NCI-H128 (cell line): ENCODE measurements at regions not wholly inside any gene's neighbourhood (a gene's known extent, or its start where the extent isn't known, plus 50 kb on each side); places are given as distances from the start of the nearest gene placed in this dataset.
"Not testable (repeated sequence)": the region's sequence is repeated elsewhere in the genome, so short reads cannot be mapped to it uniquely, and the experiment has no call there.

Source experiments
- DNase-seq: peaks from one replicate; lab custom pipeline; 2025; ENCODE audit not compliant: unreplicated experiment; lab: John Stamatoyannopoulos, UW

DNA sequence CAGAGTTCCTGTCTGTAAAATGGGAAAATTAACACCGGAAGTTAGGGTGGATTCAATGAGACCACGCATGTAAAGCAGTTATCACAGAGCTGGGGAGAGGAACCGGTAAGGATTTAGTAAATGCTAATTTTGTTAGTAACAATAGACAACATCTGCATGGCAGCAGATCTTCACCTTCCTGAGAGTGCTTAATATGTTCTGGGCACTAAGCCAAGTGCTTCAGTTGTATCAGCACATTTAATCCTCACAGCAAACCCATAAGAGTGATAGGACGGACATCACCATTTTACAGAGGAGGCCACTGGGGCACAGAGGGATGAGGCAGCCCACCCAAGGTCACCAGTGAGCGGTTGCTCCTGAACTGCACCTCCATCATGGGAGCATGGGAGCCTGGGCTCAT lies 189.4 kb downstream of the WNT5A start:
- no peak for DNase-seq

DNA sequence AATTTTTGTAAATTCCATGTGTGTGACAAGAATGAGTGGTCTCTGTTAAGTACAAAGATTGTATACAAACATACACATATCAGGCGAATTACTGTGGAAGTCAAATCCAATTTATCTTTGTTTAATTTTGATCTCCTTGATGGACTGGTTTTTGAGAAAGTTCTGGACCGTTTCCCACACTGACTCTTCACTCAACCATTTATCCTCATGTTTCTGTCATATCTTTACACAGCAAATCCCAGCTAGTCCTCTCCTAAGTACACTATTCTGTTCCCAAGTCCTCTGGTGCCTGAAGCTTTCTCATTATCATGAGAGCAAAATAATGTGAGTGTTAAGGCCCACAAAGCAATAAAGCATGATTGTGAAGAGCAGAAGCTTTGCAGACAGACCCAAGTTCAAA lies 189.9 kb downstream of the WNT5A start:
- DNase-seq, result no peak

DNA sequence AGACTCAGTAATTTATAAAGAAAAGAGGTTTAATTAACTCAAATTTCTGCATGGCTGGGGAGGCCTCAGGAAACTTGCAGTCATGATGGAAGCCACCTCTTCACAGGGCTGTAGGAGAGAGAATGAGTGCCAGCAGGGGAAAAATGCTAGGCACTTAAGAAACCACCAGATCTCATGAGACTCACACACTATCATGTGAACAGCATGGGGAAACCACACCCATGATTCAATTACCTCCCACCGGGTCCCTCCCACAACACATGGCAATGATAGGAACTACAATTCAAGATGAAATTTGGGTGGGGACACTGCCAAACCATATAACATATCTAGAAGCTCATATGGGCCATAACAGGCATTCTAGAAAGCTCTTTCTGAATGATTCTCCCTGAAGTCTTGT lies 190.3 kb downstream of the WNT5A start:
- no peak for DNase-seq

DNA sequence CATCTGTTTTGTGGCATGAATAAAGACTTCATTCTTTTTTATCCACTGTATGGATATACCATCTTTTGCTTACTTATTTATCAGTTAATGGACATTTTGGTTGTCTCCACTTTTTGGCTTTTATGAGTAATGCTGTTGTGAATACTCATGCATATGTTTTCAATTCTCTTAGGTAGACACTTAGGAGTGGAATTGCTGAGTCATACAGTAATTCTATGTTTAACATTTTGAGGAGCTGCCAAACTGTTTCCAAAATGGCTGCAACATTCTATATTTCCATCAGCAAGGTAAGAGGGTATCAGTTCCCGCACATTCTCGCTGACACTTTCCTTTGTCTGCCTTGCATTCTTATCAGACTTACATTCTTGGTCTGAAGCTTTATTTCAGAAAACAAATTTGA lies 191.1 kb downstream of the WNT5A start:
- DNase-seq, result no peak

DNA sequence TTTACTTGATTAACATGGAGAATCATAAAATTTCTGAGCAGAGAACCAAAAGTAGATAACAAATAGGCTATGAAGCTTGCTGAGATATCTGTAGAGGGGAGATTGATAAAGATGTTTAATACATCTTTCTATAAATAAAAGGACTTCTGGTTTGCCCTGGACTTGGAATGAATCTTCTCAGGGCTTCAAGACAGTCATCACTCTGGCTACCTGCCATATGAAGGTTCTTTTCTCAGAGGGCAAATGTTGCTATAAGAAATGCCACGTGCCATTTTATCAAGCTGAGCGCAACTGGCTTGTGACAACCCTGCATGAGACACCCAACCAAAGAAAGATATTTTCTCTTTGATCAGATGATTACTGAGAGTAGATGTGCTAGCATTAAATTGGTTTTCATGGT lies 192.5 kb downstream of the WNT5A start:
- DNase-seq, result no peak

DNA sequence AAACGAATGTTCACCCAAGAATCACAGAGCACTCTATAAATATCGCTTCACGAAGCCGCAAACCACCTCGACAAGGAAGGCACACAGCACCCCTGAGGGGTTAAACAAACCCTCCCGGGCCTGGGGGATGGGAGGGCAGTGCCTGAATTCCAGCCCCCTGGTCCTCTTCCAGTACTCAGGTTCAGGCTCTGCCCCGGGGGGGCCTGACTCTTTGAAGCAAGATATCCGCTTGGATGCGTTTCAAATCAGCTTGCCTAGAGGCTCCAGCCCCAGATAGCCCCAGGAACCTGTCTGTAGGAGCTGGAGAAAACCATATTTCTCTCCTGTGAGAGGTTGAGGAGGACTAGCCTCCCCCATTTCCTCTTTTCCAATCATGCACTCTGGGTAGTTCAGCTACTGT lies 194.7 kb downstream of the WNT5A start:
- no peak for DNase-seq

DNA sequence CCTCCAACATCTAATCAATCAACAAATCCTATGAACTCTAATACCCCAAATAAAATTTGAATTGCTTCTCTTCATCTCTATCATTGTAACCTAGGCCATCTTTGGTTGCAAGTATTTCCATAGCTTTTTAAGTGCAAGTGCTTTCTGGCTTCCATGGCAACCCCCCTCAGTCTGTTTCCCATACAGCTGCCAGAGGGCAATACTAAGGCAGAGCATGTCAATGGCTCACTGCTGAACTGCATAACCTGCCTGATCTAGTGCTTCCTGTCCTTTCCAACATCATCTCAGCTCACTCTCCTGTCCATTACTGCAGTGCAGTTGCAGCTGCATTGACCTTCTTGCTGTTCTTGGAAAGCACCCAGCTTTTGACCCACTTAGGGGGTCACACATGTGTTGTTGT lies 198.4 kb downstream of the WNT5A start:
- DNase-seq, result no peak

DNA sequence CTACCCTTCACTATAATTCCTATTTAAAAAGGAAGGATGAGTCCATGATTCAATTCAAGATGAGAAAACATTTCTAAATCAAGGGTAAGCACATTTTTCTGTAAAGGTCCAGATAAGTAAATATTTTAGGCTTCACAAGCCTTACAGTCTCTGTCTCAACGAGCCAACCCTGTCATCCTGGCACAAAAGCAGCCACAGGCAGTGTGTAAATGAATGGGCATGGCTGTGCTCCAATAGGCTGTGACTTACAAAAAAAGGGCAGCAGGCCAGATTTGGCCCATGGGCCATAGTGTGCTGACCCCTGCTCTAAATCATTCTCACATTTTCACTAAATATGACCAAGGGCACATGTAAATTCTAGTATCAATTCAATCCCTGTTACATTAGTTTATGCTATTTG lies 200.4 kb downstream of the WNT5A start:
- DNase-seq, result no peak

DNA sequence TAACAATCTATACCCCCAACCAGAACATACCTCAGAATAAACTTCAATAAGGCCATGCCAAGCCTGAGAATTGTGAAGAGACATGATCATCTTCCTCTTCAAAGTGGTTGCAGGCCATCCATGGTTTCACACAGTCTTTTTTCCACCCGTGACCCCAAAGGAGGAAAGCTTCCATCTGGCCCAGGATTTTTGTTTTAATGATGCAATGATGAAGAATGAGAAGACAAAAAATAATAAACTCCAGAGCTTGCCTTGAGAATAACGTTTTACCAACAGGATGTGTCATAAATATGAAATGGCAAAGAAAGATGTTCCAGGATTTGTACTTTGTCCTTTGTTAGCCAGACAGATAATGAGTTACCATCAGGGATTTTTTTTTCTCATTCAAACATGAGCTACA lies 201.9 kb downstream of the WNT5A start:
- DNase-seq, result no peak

DNA sequence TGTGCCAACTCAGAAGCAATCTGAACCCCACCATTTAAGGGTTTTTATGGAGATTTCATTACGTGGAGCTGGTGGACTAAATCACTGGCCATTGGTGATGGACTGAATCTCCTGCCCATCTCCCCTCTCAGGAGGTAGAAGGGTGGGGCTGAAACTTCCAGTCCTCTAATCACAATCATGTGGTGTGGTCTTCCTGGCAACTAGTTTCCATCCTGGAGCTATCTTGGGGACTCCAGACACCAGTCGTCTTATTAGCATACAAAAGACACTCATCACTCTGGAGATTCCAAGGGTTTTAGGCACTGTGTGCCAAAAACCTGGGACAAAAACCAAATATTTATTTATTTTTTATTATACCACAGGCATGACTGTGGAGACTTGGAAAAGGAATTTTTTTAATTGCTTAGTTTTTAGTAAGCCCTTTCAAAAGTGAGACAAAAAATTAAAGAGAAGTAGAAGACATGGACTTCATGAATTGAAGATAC lies 203.6 kb downstream of the WNT5A start:
- no peak for DNase-seq

DNA sequence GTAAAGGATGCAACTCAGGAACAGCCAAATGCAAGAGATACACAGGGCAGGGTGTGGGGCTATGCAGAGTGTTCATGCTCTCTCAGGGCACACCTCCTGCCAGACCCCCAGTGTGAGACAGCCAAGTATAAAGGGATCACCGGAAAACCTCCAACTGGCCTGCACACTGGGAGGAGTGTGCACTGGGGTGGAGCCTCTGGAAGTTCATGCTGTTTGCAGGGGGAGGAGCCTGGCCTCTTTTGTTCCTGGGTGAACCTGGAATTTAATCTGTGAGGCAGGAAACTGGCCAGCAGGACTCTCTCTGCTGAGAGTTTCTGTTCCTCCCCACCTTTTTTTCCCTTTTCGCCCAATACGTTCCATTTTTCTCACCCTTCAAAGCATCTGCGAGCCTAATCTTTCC lies 204.1 kb downstream of the WNT5A start:
- no peak for DNase-seq

DNA sequence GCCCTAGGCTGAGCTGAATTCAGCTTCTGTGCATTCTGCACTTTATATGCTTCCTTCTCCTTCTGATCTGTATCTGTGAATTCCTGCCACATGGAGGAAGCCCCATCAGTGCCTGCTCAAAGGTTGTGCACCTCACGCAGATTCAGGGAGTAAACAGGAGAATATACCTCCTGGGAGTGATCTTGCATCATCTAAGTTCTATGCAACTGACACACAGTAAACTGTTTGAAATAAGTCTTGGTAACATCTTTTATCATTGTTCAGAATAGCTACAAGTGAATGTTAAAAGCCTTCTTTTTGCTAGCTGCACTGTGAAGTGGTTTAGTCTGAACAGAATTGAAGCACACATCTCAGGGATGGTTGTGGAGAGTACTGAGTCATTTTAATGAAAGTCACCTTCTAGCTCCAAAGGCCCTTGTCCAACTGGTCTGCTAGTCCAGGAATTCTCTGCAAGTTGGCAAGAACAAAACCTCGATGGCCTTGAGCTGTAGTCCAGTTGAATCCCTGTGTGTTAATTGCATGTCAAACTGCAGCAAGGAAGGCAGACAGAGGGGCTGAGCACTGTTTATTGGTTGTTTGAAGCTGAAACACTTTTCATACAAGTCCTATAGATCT lies 215.0 kb downstream of the WNT5A start:
- no peak for DNase-seq

DNA sequence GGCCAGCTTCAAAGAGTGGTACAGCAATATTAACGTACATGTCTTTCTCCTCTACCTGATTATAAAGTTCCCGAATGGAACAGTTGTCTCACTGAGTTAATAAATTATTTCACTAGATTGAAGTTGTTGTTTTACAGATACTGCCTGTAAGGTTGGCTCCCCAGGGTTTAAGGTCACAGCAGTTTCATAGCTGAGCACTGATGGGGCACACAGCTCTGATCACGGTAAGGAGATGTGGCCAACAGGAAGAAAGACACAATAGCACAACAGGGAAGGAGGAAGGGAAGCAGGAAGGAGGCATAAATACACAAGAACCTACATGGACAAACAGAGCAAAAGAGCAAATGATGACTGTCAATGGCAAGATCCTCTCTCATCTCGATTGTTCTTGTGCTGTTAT lies 215.6 kb downstream of the WNT5A start:
- no peak for DNase-seq

DNA sequence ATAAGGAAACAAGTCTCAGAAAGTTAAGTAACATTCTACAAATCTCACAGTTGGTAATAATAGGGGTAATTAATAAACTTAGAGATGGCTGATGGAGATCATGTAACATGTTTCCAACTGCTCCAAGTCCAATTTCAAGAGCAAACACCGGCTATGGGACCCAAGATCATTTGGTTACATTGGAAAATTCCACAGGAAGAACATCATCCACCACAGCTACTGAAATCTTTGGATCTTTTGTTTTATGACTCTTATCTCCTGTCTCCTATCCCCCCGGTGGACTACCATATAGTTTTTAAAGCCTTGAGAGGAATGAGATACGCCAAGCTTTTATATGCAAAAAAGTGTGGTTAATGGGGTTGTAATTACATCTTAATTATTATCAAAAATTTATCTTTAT lies 216.1 kb downstream of the WNT5A start:
- DNase-seq, result no peak

DNA sequence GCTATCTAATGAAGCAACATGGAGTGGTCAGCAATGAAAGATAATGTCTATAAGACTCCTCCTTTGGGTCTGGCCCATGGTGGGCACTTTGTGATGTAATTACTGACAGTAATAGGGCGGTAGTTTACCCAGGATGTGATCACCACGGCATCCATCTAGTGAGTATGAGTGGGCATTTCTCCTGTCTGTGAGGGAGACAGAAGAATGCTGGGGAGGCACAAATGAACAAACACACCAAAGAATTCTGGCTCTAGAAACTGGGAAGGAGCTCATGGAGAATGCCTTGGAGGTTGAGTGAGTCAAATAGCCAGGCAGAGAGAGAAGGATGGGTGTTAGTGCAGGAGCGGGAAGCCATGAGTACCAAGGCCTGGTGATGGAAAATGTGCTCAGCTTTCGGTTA lies 217.5 kb downstream of the WNT5A start:
- no peak for DNase-seq

DNA sequence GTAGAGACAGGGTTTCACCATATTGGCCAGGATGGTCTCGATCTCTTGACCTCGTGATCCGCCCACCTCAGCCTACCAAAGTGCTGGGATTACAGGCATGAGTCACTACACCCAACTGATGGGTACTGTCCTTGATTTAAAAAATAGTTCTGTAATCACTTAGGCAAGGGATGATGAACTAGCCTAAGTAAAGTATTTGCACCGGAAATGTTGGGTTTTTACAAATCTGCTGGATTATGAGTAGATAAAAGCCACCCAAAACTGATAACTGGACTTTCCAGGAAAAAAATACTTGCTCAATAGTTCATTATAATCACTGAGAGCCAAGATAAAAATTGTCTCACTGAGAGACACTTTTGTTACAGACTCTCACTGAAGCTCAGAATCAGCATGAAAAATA lies 218.0 kb downstream of the WNT5A start:
- no peak for DNase-seq

DNA sequence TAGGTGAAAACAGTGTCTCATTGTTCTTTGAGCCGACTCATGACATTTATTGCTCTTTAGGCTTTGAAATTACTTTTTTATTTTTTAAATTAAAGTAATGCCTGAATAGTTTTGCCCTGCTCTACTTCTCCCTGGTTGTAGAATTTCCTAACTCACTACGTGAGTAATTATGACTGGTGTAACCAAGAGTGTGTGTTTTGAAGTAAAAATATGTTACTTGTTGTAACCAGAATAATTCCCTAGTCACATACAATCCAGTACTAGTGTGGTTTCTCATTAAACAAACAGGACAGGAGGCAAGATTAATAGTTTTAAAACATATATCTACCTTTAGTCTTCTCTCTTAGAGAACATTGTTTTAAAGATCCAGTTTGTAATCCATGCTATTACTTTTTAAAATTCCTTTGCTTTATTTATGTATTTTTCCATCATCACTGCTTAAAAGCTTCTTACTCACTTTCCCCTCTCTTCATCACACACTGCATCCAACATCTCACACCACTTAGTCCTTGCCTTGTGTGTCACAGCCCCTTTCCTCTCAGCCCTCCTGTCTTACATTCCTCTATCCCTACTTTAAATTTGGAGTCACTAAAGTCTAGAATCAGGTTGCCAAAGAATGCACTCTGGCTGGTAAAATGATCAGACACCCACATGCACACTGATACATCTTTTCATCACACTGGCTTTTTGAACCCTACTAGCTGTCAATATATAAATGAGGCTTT lies 219.7 kb downstream of the WNT5A start:
- no peak for DNase-seq

DNA sequence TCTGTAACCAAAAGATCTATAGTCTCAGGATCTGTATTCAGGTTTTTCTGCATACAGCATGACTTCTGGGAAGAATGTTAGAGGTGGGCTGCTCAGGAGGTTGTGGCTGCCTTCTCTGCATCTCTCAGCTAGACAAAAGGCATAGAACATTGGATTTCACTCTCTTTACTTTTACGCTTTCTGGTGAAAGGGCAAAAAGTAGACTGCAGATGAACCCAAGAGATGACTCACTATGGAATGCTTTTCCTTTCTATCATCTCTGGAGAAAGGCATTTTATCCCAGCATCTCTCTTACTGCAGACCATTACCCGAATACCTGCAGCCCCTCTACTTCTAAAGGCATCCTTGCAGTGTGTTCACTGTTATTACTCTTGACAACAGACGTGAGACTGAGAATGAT lies 222.2 kb downstream of the WNT5A start:
- DNase-seq, result no peak

DNA sequence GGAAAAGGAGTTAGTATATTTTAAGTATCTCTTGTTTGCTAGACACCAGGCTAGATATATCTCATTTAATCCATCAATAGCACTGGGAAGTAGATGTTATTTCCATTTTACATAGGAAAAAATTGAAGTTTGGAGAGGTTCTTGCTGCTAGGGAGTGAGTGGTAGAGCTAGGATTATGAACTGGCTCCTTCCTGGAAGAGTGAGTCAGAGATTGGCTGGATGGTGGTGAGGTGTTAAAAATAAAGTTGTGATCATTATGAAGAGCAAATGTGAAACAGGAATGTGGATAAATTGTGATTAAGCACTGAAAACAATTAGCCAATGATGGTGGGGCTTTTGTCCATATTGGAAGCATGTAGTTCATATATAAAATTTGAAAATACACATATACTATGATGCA lies 234.2 kb downstream of the WNT5A start:
- no peak for DNase-seq

DNA sequence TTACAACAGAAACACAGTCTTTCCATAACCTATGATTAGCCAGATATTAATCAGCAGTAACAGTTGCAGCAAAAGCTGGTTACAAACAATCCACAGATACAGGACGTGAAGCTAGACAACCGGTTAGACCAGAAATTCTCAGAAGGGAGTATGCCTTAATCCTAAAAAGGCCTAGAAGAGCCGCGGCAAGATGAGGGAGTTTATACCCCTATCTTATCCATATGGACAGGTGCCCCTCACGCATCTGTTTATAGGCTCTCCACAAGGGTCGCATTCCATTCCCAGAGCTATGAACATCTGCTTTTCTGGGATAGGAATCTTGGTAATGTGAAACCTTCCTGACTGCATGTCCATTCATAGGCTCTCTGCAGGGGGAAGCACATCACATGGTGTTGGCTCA lies 237.9 kb downstream of the WNT5A start:
- DNase-seq, result not testable (repeated sequence)

DNA sequence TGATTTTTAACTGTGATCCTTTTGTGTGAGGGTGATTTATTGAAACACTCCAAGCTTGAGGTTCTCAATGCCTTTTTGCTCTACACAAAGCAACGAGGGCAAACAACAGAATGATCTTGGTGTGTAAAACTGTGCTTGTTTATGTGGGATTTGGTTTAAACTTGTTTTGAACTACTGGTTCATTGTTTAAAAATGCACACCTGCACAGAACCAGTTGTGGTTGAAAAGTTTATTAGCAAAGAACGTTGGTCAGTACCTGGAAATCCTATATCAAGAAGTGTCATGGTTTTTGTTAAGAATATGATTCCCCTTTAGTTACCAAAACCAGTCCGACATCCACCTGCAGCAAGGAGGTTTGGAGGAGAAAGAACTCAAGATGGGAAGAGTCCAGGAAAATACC lies 239.4 kb downstream of the WNT5A start:
- no peak for DNase-seq

DNA sequence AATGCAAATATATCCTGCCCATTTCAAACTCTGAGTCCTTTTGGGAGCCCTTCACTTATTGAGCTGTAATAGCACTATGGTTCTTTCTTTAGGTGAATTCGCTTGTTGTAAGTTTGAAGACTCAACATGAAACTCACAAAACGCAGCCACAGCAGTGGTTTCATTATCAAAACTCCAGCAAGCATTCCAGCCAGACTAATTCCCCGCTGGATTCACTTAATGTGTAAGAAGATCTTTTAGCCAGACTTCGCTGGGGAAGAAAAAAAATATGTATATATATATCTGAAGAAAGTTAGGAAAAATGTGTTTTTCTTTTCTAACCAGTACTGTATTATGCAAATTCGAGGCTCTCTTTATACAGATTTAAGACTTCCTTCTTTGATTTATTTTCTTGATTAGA lies 241.1 kb downstream of the WNT5A start:
- no peak for DNase-seq

DNA sequence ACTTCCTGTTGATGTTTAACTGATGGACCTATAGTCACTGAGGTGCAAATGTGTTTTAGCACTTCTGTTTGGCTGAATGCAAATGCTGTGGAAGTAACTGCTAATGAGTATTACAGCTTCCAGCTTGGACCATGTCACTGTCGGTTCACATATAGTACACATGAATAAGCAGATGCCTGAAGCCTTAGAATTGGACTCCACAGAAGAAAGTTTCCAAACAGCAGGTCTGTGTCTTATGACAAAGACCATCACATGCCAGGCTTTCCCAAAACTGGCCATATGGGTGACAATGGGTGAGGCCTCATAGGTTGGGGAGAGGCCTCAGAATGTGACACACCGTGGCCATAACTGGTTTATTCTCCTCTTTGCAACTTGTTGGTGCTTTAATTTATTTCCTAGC lies 241.8 kb downstream of the WNT5A start:
- DNase-seq, result no peak
